Glutamatergic neuron (in vitro differentiated cells): ENCODE measurements at regions not wholly inside any gene's neighbourhood (a gene's known extent, or its start where the extent isn't known, plus 50 kb on each side); places are given as distances from the start of the nearest gene placed in this dataset.
"Not testable (repeated sequence)": the region's sequence is repeated elsewhere in the genome, so short reads cannot be mapped to it uniquely, and the experiment has no call there.

Experiments used
- DNase-seq: peaks from one replicate; pipeline ENCODE4 v3.0.0; 2022
- H3K27ac Mint-ChIP-seq: one replicate; pipeline ENCODE4 v1.8.0; 2020; ENCODE audit warnings: mild to moderate bottlenecking, mixed read lengths, inconsistent platforms; ENCODE audit not compliant: unreplicated experiment
- H3K27me3 Mint-ChIP-seq: one replicate; pipeline ENCODE4 v1.8.0; 2020; ENCODE audit warnings: mild to moderate bottlenecking, moderate library complexity, mixed read lengths, inconsistent platforms; ENCODE audit not compliant: unreplicated experiment
- H3K36me3 Mint-ChIP-seq: one replicate; pipeline ENCODE4 v1.8.0; 2020; ENCODE audit warnings: mild to moderate bottlenecking, mixed read lengths, inconsistent platforms; ENCODE audit not compliant: unreplicated experiment
- H3K4me1 Mint-ChIP-seq: one replicate; pipeline ENCODE4 v1.8.0; 2020; ENCODE audit warnings: mild to moderate bottlenecking, low read depth, mixed read lengths, inconsistent platforms; ENCODE audit not compliant: unreplicated experiment
- H3K4me3 Mint-ChIP-seq: one replicate; pipeline ENCODE4 v1.8.0; 2020; ENCODE audit warnings: mild to moderate bottlenecking, mixed read lengths, inconsistent platforms; ENCODE audit not compliant: unreplicated experiment
- H3K9me3 Mint-ChIP-seq: one replicate; pipeline ENCODE4 v1.8.0; 2020; ENCODE audit warnings: mild to moderate bottlenecking, moderate library complexity, mixed read lengths, inconsistent platforms; ENCODE audit not compliant: unreplicated experiment
- CTCF ChIP-seq: fragments of 200-600 bp; sonication (generic); IDR thresholded peaks from one replicate; pipeline ENCODE4 v1.5.0; 2021; ENCODE audit not compliant: partially characterized antibody, unreplicated experiment

DNA sequence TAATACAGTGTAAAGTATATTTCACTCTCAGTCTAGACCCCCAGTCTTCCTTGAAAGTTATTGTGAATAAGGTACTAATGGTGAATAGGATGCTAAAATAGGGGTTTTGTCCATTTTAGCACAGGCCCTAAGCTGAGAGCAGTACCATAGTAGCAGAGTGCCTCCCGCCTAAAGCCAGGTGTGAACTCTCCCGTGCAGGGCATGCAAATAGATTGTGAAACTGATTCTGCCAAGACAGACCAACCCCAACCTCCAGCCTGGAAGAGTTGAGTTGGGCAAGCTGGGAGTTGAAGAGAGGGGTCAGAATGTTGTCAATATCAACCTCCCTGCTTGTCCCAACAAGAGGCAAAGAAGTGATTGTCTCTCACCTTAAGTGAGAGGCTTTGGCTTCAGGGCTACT, 97.4 kb upstream of the CYRIA start:
- Mint-ChIP-seq H3K4me1 (peaks cover 2% of the 10 kb centered on the region), H3K27ac (no peak overlapping the region), H3K4me3 (no peak overlapping the region), H3K27me3 (no peaks in the 10 kb centered on the region), H3K9me3 (no peaks in the 10 kb centered on the region), H3K36me3 (peaks cover 5% of the 10 kb centered on the region)
- no peak for TF ChIP-seq CTCF
- no peak for DNase-seq

DNA sequence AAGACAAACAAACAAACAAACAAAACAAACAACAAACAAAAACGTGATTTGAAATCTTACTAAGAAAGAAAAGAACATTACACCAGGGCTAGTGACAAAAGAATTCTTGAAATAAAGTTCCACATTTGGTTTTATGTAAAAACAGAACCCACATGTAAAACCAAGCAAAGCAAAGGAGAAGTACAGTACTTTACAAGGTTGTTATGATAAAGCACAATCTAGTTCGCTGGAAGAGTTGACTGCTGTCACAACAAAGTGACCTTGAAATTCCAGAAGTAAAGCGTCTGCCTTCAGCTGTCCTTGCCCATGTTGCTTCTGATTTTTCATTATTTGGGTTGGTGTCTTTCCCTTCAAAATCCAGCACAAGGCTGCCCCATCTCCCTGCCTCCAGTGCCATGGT, 94.8 kb upstream of the CYRIA start:
- TF ChIP-seq CTCF, result no peak

GRCh38 chr2:16756831-16757644, 91.4 kb upstream of the CYRIA start:
- peaks cover 8% of the 10 kb centered on the region for H3K4me1 Mint-ChIP-seq
- peak; percentile 96 for TF ChIP-seq CTCF

More for the DNA sequence above, 94.8 kb upstream of the CYRIA start:
- no peak overlapping the region for H3K4me3 Mint-ChIP-seq
- H3K36me3 Mint-ChIP-seq, result no peaks in the 10 kb centered on the region
- no peaks in the 10 kb centered on the region for H3K9me3 Mint-ChIP-seq
- no peak for DNase-seq
- H3K4me1 Mint-ChIP-seq, result peaks cover 7% of the 10 kb centered on the region
- H3K27ac Mint-ChIP-seq, result no peak overlapping the region
- peaks cover 2% of the 10 kb centered on the region for H3K27me3 Mint-ChIP-seq

DNA sequence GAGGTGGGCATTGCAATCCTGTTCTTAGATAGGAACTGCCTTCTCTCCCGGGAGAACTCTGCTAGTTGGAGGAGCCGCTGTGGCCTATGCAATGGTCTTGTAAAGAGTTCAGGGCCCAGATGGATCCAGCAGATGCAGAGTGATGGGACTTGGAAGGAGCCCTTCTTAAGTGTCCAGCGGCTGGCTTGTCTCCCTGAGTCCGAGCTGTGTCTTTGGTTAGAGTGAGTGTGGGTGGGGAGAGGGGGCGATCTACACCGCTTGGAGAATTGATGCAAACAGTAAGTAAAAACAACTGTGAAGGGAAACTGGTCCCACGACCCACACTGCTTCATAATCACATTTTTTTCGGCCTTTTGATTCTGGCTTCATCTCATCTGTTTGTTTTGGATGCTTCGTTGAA, 89.8 kb upstream of the CYRIA start:
- TF ChIP-seq CTCF, result no peak
- Mint-ChIP-seq H3K27ac (no peak overlapping the region), H3K4me1 (peaks cover 8% of the 10 kb centered on the region), H3K36me3 (no peaks in the 10 kb centered on the region), H3K4me3 (no peak overlapping the region), H3K27me3 (peaks cover 2% of the 10 kb centered on the region), H3K9me3 (no peaks in the 10 kb centered on the region)
- DNase-seq, result no peak

More at GRCh38 chr2:16756831-16757644, 91.4 kb upstream of the CYRIA start:
- Mint-ChIP-seq H3K4me3 (no peak overlapping the region), H3K27ac (peak overlapping the region; percentile 62), H3K36me3 (no peaks in the 10 kb centered on the region), H3K27me3 (peaks cover 2% of the 10 kb centered on the region), H3K9me3 (no peaks in the 10 kb centered on the region)
- peak; percentile 82 for DNase-seq

- not testable (repeated sequence) for H3K27ac Mint-ChIP-seq, H3K36me3 Mint-ChIP-seq, H3K9me3 Mint-ChIP-seq, H3K27me3 Mint-ChIP-seq, H3K4me3 Mint-ChIP-seq, DNase-seq, H3K4me1 Mint-ChIP-seq
Observed at GRCh38 chr2:16753025-16753424, 87.4 kb upstream of the CYRIA start.

- not testable (repeated sequence) for H3K27ac Mint-ChIP-seq, H3K4me1 Mint-ChIP-seq, H3K9me3 Mint-ChIP-seq, H3K27me3 Mint-ChIP-seq, DNase-seq, H3K36me3 Mint-ChIP-seq, H3K4me3 Mint-ChIP-seq
Observed at GRCh38 chr2:16750925-16751214, 85.2 kb upstream of the CYRIA start.
